ENCODE measurements at regions not wholly inside any gene's neighbourhood (a gene's known extent, or its start where the extent isn't known, plus 50 kb on each side); places are given as distances from the start of the nearest gene placed in this dataset.

- POLR2A ChIA-PET (ENCODE audit: partially characterized antibody), result interaction anchor here (0.8 kb wide), 1 partner anchor 9 kb away, joined by 4 read pairs; no protein-coding TSS in a partner anchor
- no peak overlapping the region for H3K23ac ChIP-seq (ENCODE audit: insufficient read length)
- H3K4me2 ChIP-seq (ENCODE audit: insufficient read depth in 1 of 2, low read depth in 2 of 2, low read length in 2 of 2), result no peak overlapping the region
- H2BK12ac ChIP-seq (ENCODE audit: low read depth, low read length), result no peak overlapping the region
- TF ChIP-seq SUZ12 (IDR thresholded peaks at IDR 0.05; ENCODE audit: low read length), result no peak
- no peak for TF ChIP-seq SAP30 (IDR thresholded peaks at IDR 0.05; ENCODE audit: insufficient read depth, insufficient replicate concordance, low read length)
- TF ChIP-seq JUN (IDR thresholded peaks at IDR 0.05; ENCODE audit: low read depth, low read length), result no peak
- no peak for TF ChIP-seq PHF8 (conservative IDR thresholded peaks at IDR 0.05; ENCODE audit: low read depth, low read length)
- H3K9me3 ChIP-seq (ENCODE audit: insufficient read depth in 2 of 2, low read depth in 1 of 2, low read length in 1 of 2), result no peaks in the 10 kb centered on the region
- no peak overlapping the region for H3K4me3 ChIP-seq (ENCODE audit: extremely low read depth in 1 of 4, insufficient read depth in 2 of 4, low read depth in 3 of 4, low read length in 4 of 4)
- no peaks in the 10 kb centered on the region for H3K79me2 ChIP-seq (ENCODE audit: control insufficient read depth in 1 of 2, insufficient read depth in 2 of 2, low read length in 2 of 2)
- no peak overlapping the region for H4K8ac ChIP-seq (ENCODE audit: extremely low read depth, insufficient read depth, low read length)
- no peak overlapping the region for H2AFZ ChIP-seq (ENCODE audit: low read length)
- H4K91ac ChIP-seq (replicated peaks; ENCODE audit: insufficient read length, low read length), result no peak overlapping the region
- H3K14ac ChIP-seq (ENCODE audit: insufficient read length), result no peak overlapping the region
- H3K23me2 ChIP-seq (ENCODE audit: low read depth, low read length), result no peaks in the 10 kb centered on the region
- no peak overlapping the region for H3K18ac ChIP-seq (ENCODE audit: extremely low read depth, low read length)
- H3K9ac ChIP-seq (replicated peaks in 1 of 4; ENCODE audit: extremely low read depth in 1 of 4, low read depth in 3 of 4, low read length in 3 of 4), result no peak overlapping the region
- no peak overlapping the region for H2BK5ac ChIP-seq (ENCODE audit: low read depth, low read length)
- H4K20me1 ChIP-seq (replicated peaks in 1 of 2; ENCODE audit: control insufficient read depth in 1 of 2, insufficient read depth in 2 of 2, low read length in 2 of 2), result no peaks in the 10 kb centered on the region
- FAIRE-seq, result no peak
- no peaks in the 10 kb centered on the region for H3K79me1 ChIP-seq (ENCODE audit: low read depth, low read length)
- no peak overlapping the region for H2BK120ac ChIP-seq (replicated peaks; ENCODE audit: low read depth, low read length)
- H4K5ac ChIP-seq (ENCODE audit: insufficient read length, low read depth, low read length), result no peak overlapping the region
- H2AK5ac ChIP-seq (ENCODE audit: low read depth, low read length), result no peak overlapping the region
- no peak for DNase-seq (ENCODE audit: low read depth in 1 of 2, low spot score in 2 of 2)
- no peak overlapping the region for H3K27ac ChIP-seq (ENCODE audit: low read depth, low read length)
- CTCF ChIA-PET (ENCODE audit: partially characterized antibody), result interaction anchor here (1.8 to 3.1 kb wide), 2 partner anchors 13 to 22 kb away, joined by 5 to 12 read pairs; no protein-coding TSS in a partner anchor
- H2BK15ac ChIP-seq (ENCODE audit: low read length), result no peak overlapping the region
- no peak overlapping the region for H2BK20ac ChIP-seq (ENCODE audit: low read length)
- no peak overlapping the region for H3K4ac ChIP-seq (replicated peaks; ENCODE audit: insufficient read length, low read depth, low read length)
- no peaks in the 10 kb centered on the region for H3K27me3 ChIP-seq (replicated peaks in 1 of 4; ENCODE audit: control insufficient read depth in 3 of 4, extremely low read depth in 1 of 4, insufficient read depth in 3 of 4, low read length in 3 of 4)
- no peaks in the 10 kb centered on the region for H3K4me1 ChIP-seq (replicated peaks in 1 of 4; ENCODE audit: control insufficient read depth in 3 of 4, insufficient read depth in 4 of 4, low read length in 3 of 4)
- no peak overlapping the region for H3K56ac ChIP-seq (replicated peaks; ENCODE audit: insufficient read length, low read depth, low read length)
- WGBS, 2 experiments (ENCODE audit: extremely low coverage in 1 of 2, insufficient coverage in 1 of 2, insufficient read length in 1 of 2, insufficient replicate concordance in 2 of 2, low coverage in 1 of 2, low lambda C conversion rate in 2 of 2, missing lambda C conversion rate in 1 of 2), result 86% methylated on average over 1 of the region's 1 CpG; no CpG with 5 or more reads in 1 of the 2 experiments
- no peaks in the 10 kb centered on the region for H3K36me3 ChIP-seq (ENCODE audit: control insufficient read depth in 2 of 4, insufficient read depth in 4 of 4, low read length in 3 of 4)
Observed at GRCh38 chr15:56856934-56857333, 61.5 kb upstream of the TCF12 start.
